GM19455 (cell line): ENCODE measurements at regions not wholly inside any gene's neighbourhood (a gene's known extent, or its start where the extent isn't known, plus 50 kb on each side); places are given as distances from the start of the nearest gene placed in this dataset.

Experiments used
- ATAC-seq: cut with Tn5 transposase; IDR thresholded peaks from one replicate; pipeline ENCODE4 v1.9.1; 2021; ENCODE audit not compliant: unreplicated experiment

GRCh38 chr20:48193627-48194425 is 408.5 kb upstream of the SULF2 start:
- no peak for ATAC-seq

- ATAC-seq = no peak
Observed at GRCh38 chr20:48192109-48192508, 406.8 kb upstream of the SULF2 start.

- no peak for ATAC-seq
Observed at GRCh38 chr20:48191200-48191599, 405.9 kb upstream of the SULF2 start.

GRCh38 chr20:48190757-48191156 is 405.5 kb upstream of the SULF2 start:
- ATAC-seq = no peak

- no peak for ATAC-seq
Observed at GRCh38 chr20:48189181-48189580, 403.9 kb upstream of the SULF2 start.

GRCh38 chr20:48187851-48188250 is 402.6 kb upstream of the SULF2 start:
- no peak for ATAC-seq

GRCh38 chr20:48186915-48187314 is 401.6 kb upstream of the SULF2 start:
- ATAC-seq = no peak

- no peak for ATAC-seq
Observed at GRCh38 chr20:48186447-48186846, 401.2 kb upstream of the SULF2 start.

- no peak for ATAC-seq
Observed at GRCh38 chr20:48184229-48184628, 398.9 kb upstream of the SULF2 start.

- no peak for ATAC-seq
Observed at GRCh38 chr20:48181261-48181935, 396.1 kb upstream of the SULF2 start.

GRCh38 chr20:48180618-48181017 is 395.3 kb upstream of the SULF2 start:
- no peak for ATAC-seq

- ATAC-seq = no peak
Observed at GRCh38 chr20:48180024-48180423, 394.7 kb upstream of the SULF2 start.

- no peak for ATAC-seq
Observed at GRCh38 chr20:48178633-48179032, 393.4 kb upstream of the SULF2 start.

GRCh38 chr20:48177058-48177457 is 391.8 kb upstream of the SULF2 start:
- no peak for ATAC-seq

- ATAC-seq = no peak
Observed at GRCh38 chr20:48176139-48176538, 390.9 kb upstream of the SULF2 start.

GRCh38 chr20:48175261-48175660 is 390.0 kb upstream of the SULF2 start:
- ATAC-seq = no peak

- ATAC-seq = no peak
Observed at GRCh38 chr20:48172357-48172702, 387.0 kb upstream of the SULF2 start.

GRCh38 chr20:48171626-48172356 is 386.5 kb upstream of the SULF2 start:
- ATAC-seq = no peak

GRCh38 chr20:48171071-48171470 is 385.8 kb upstream of the SULF2 start:
- no peak for ATAC-seq

GRCh38 chr20:48170625-48171024 is 385.3 kb upstream of the SULF2 start:
- ATAC-seq = no peak

- no peak for ATAC-seq
Observed at GRCh38 chr20:48169650-48170225, 384.5 kb upstream of the SULF2 start.
